Fibroblast of lung (primary cell): ENCODE measurements at regions not wholly inside any gene's neighbourhood (a gene's known extent, or its start where the extent isn't known, plus 50 kb on each side); places are given as distances from the start of the nearest gene placed in this dataset.

Source experiments
- EZH2 ChIP-seq: IDR thresholded peaks from 2 replicates; pipeline ENCODE4 v1.5.1; 2012; ENCODE audit warnings: low read length, control low read depth, mild to moderate bottlenecking; ENCODE audit errors: missing control alignments
- TF ChIP-seq, protein P1 (sequence below), 2 donors: IDR thresholded peaks in 1 of 2; conservative IDR thresholded peaks in 1 of 2; 1 replicate in 1 of 2; 2 replicates in 1 of 2; pipeline ENCODE4 v1.5.1; 2011 to 2012; ENCODE audit warnings: low read length in 2 of 2, control low read depth in 1 of 2, inconsistent platforms in 1 of 2, low read depth in 1 of 2, mild to moderate bottlenecking in 1 of 2

DNA sequence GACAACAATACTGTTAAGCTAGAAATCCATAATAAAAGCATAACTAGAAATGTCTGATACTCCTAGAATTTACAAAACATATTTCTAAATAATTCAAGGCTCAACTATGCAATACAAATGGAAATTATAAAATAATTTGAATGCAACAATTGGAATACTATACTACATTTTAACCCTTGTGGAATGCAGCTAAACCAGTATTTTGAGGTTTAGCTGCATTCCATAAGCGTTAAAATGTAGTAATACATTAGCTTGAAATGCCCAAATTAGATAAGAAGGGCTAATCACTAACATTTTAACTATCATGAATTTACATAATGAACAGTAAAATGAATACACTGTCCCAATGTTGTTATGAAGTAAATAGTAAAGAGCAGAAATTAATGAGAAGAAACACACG is 617.2 kb upstream of the CHORDC1 start:
- TF ChIP-seq, protein P1, sequence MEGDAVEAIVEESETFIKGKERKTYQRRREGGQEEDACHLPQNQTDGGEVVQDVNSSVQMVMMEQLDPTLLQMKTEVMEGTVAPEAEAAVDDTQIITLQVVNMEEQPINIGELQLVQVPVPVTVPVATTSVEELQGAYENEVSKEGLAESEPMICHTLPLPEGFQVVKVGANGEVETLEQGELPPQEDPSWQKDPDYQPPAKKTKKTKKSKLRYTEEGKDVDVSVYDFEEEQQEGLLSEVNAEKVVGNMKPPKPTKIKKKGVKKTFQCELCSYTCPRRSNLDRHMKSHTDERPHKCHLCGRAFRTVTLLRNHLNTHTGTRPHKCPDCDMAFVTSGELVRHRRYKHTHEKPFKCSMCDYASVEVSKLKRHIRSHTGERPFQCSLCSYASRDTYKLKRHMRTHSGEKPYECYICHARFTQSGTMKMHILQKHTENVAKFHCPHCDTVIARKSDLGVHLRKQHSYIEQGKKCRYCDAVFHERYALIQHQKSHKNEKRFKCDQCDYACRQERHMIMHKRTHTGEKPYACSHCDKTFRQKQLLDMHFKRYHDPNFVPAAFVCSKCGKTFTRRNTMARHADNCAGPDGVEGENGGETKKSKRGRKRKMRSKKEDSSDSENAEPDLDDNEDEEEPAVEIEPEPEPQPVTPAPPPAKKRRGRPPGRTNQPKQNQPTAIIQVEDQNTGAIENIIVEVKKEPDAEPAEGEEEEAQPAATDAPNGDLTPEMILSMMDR (conservative IDR thresholded peaks at IDR 0.05 in 1 of 2, IDR thresholded peaks at IDR 0.05 in 1 of 2; ENCODE audit: low read depth in 1 of 2, low read length in 2 of 2), result no peak
- no peak for TF ChIP-seq EZH2
